ENCODE measurements at regions not wholly inside any gene's neighbourhood (a gene's known extent, or its start where the extent isn't known, plus 50 kb on each side); places are given as distances from the start of the nearest gene placed in this dataset.

GRCh38 chr5:173763410-173763809, 124.7 kb upstream of the CPEB4 start:
- ATAC-seq (no peak), DNase-seq (no peak)
- Histone ChIP-seq H3K36me3 (no peaks in the 10 kb centered on the region), H3K27me3 (ENCODE audit: low read depth) (no peaks in the 10 kb centered on the region), H3K9me3 (no peaks in the 10 kb centered on the region), H3K4me3 (no peak overlapping the region), H3K4me1 (peaks cover 19% of the 10 kb centered on the region), H3K27ac (no peak overlapping the region)
- intact Hi-C loops (cut with DNase I): no loop called here
- no peak for TF ChIP-seq CTCF (IDR thresholded peaks at IDR 0.05)

- Histone ChIP-seq H3K4me1 (peaks cover 19% of the 10 kb centered on the region), H3K27me3 (ENCODE audit: low read depth) (no peaks in the 10 kb centered on the region), H3K9me3 (no peaks in the 10 kb centered on the region), H3K27ac (peak overlapping the region; percentile 49), H3K4me3 (no peak overlapping the region), H3K36me3 (no peaks in the 10 kb centered on the region)
- intact Hi-C loops (cut with DNase I): no loop called here
- no peak for TF ChIP-seq CTCF (IDR thresholded peaks at IDR 0.05)
- ATAC-seq: peak; percentile 83 to 85
- DNase-seq: peak; percentile 76
These were observed 123.7 kb upstream of the CPEB4 start for GRCh38 chr5:173764332-173765028.

GRCh38 chr5:173765029-173765644, 123.0 kb upstream of the CPEB4 start:
- intact Hi-C loops (cut with DNase I): no loop called here
- no peaks in the 10 kb centered on the region for H3K27me3 ChIP-seq (ENCODE audit: low read depth)
- ATAC-seq: no peak

GRCh38 chr5:173765661-173766060, 122.5 kb upstream of the CPEB4 start:
- Histone ChIP-seq H3K9me3 (no peaks in the 10 kb centered on the region), H3K27me3 (ENCODE audit: low read depth) (no peaks in the 10 kb centered on the region), H3K27ac (peak overlapping the region; percentile 74), H3K36me3 (no peaks in the 10 kb centered on the region), H3K4me3 (no peak overlapping the region), H3K4me1 (peaks cover 19% of the 10 kb centered on the region)
- TF ChIP-seq CTCF (IDR thresholded peaks at IDR 0.05): no peak
- DNase-seq: no peak
- ATAC-seq: no peak
- intact Hi-C loops (cut with DNase I): no loop called here

More at GRCh38 chr5:173765029-173765644, 123.0 kb upstream of the CPEB4 start:
- no peak overlapping the region for H3K4me3 ChIP-seq
- H3K36me3 ChIP-seq: no peaks in the 10 kb centered on the region
- TF ChIP-seq CTCF (IDR thresholded peaks at IDR 0.05): no peak
- H3K9me3 ChIP-seq: no peaks in the 10 kb centered on the region
- H3K27ac ChIP-seq: peak overlapping the region; percentile 49
- DNase-seq: no peak
- H3K4me1 ChIP-seq: peaks cover 19% of the 10 kb centered on the region

GRCh38 chr5:173767574-173768266, 120.4 kb upstream of the CPEB4 start:
- peak in 1 of 2 donors; percentile 4 for ATAC-seq
- H3K9me3 ChIP-seq: no peaks in the 10 kb centered on the region
- no peaks in the 10 kb centered on the region for H3K36me3 ChIP-seq
- H3K4me1 ChIP-seq: peaks cover 19% of the 10 kb centered on the region
- no peaks in the 10 kb centered on the region for H3K27me3 ChIP-seq (ENCODE audit: low read depth)
- H3K27ac ChIP-seq: peak overlapping the region; percentile 74
- H3K4me3 ChIP-seq: no peak overlapping the region
- no peak for DNase-seq
- intact Hi-C loops (cut with DNase I): no loop called here
- TF ChIP-seq CTCF (IDR thresholded peaks at IDR 0.05): no peak
